Mesendoderm (in vitro differentiated cells): ENCODE measurements at regions not wholly inside any gene's neighbourhood (a gene's known extent, or its start where the extent isn't known, plus 50 kb on each side); places are given as distances from the start of the nearest gene placed in this dataset.

ENCODE experiments used
- DNase-seq: peaks from one replicate; pipeline ENCODE4 v3.0.0; 2013
- H2AK5ac ChIP-seq: 2 replicates; pipeline ENCODE4 v1.6.1; 2013; ENCODE audit warnings: low read length, inconsistent platforms
- H2BK120ac ChIP-seq: 2 replicates; pipeline ENCODE4 v1.6.1; 2013; ENCODE audit warnings: low read depth, mild to moderate bottlenecking, low read length, moderate library complexity, mixed read lengths
- H2BK15ac ChIP-seq: replicated peaks from 2 replicates; pipeline ENCODE4 v1.6.1; 2013; ENCODE audit warnings: low read depth, mild to moderate bottlenecking, moderate library complexity
- H2BK5ac ChIP-seq: 2 replicates; pipeline ENCODE4 v1.6.1; 2013; ENCODE audit warnings: low read length, inconsistent platforms
- H3K18ac ChIP-seq: 2 replicates; pipeline ENCODE4 v1.6.1; 2013; ENCODE audit warnings: mild to moderate bottlenecking, low read length, mixed read lengths
- H3K23ac ChIP-seq: one replicate; pipeline ENCODE4 v1.6.1; 2013; ENCODE audit warnings: low read length
- H3K27ac ChIP-seq: 2 replicates; pipeline ENCODE4 v1.5.1; 2013; ENCODE audit warnings: low read depth, mild to moderate bottlenecking, inconsistent platforms, low read length, moderate library complexity
- H3K27me3 ChIP-seq: 2 replicates; pipeline ENCODE4 v1.6.1; 2013; ENCODE audit warnings: low read length, control low read depth, mild to moderate bottlenecking, inconsistent platforms; ENCODE audit not compliant: insufficient read depth, poor library complexity
- H3K36me3 ChIP-seq: 2 replicates; pipeline ENCODE4 v1.6.1; 2013; ENCODE audit warnings: low read length, inconsistent platforms; ENCODE audit not compliant: control insufficient read depth, insufficient read depth
- H3K4ac ChIP-seq: one replicate; pipeline ENCODE4 v1.6.1; 2013; ENCODE audit warnings: low read depth, mild to moderate bottlenecking, low read length, moderate library complexity
- H3K4me1 ChIP-seq: 2 replicates; pipeline ENCODE4 v1.6.1; 2013; ENCODE audit warnings: low read depth, low read length, inconsistent platforms; ENCODE audit not compliant: control insufficient read depth
- H3K4me2 ChIP-seq: 2 replicates; pipeline ENCODE4 v1.6.1; 2013; ENCODE audit warnings: low read length
- H3K4me3 ChIP-seq: 2 replicates; pipeline ENCODE4 v1.5.1; 2013; ENCODE audit warnings: mild to moderate bottlenecking, low read length
- H3K56ac ChIP-seq: one replicate; pipeline ENCODE4 v1.6.1; 2013; ENCODE audit warnings: low read length
- H3K79me1 ChIP-seq: 2 replicates; pipeline ENCODE4 v1.6.1; 2013; ENCODE audit warnings: low read length, inconsistent platforms
- H3K79me2 ChIP-seq: 2 replicates; pipeline ENCODE4 v1.6.1; 2013; ENCODE audit warnings: mild to moderate bottlenecking, low read length; ENCODE audit not compliant: control insufficient read depth, insufficient read depth
- H3K9ac ChIP-seq: 2 replicates; pipeline ENCODE4 v1.6.1; 2013; ENCODE audit warnings: low read length, inconsistent platforms
- H4K5ac ChIP-seq: one replicate; pipeline ENCODE4 v1.6.1; 2013; ENCODE audit warnings: low read length
- H4K8ac ChIP-seq: one replicate; pipeline ENCODE4 v1.6.1; 2013; ENCODE audit warnings: low read depth, mild to moderate bottlenecking, control low read depth, low read length, moderate library complexity
- WGBS: extraction: QIAGEN DNeasy Blood & Tissue Kit; methylation state at CpG from one replicate; pipeline ENCODE4 v1.1.7; 2013; ENCODE audit warnings: low lambda C conversion rate, missing lambda C conversion rate; ENCODE audit not compliant: insufficient coverage; ENCODE audit errors: extremely low coverage; 5-methylcytosine and 5-hydroxymethylcytosine counted together

DNA sequence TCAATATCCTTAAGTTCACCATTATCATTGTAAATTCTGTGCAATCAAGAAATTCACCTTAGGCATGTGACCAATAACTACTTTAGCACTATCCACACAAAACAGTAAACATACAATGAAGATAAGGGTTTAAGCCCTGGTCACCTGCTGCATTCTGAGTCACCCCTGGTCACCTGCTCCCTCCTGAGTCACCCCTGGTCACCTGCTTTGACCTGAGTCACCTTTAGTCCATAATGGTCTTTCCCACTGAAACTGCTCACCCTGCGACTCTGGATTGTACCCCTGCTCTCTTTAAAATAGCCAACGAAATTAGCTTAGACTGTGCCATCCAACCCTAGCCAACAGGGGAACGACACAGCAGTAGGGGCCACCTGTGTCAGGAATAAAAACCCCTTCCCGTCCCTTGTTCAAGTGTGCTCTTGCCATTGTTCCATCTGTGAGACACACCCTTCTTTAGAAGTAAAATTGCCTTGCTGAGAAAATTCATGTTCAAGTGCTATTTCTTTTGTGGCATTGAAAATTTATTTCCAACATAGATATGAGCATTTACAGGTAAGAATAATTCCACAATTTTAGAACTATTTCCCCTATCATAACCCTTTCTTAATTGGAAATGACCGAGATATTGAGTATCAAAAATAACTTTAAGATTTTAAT, 902.8 kb downstream of the DSC3 start:
- H3K56ac ChIP-seq = no peak overlapping the region
- no peak overlapping the region for H4K5ac ChIP-seq
- H3K4me3 ChIP-seq = no peak overlapping the region
- no peak overlapping the region for H2BK120ac ChIP-seq
- no peaks in the 10 kb centered on the region for H3K79me1 ChIP-seq
- no peak overlapping the region for H3K4ac ChIP-seq
- no peak overlapping the region for H3K4me2 ChIP-seq
- no CpG with 5 or more reads among the region's 5 CpGs for WGBS
- no peaks in the 10 kb centered on the region for H3K27me3 ChIP-seq
- no peaks in the 10 kb centered on the region for H3K79me2 ChIP-seq
- H3K27ac ChIP-seq = no peak overlapping the region
- no peak overlapping the region for H4K8ac ChIP-seq
- H3K4me1 ChIP-seq = no peaks in the 10 kb centered on the region
- no peak overlapping the region for H2AK5ac ChIP-seq
- DNase-seq = peak; percentile 2
- H3K36me3 ChIP-seq = no peaks in the 10 kb centered on the region
- no peak overlapping the region for H3K9ac ChIP-seq
- H2BK5ac ChIP-seq = no peak overlapping the region
- no peak overlapping the region for H2BK15ac ChIP-seq
- H3K23ac ChIP-seq = no peak overlapping the region
- H3K18ac ChIP-seq = no peak overlapping the region

DNA sequence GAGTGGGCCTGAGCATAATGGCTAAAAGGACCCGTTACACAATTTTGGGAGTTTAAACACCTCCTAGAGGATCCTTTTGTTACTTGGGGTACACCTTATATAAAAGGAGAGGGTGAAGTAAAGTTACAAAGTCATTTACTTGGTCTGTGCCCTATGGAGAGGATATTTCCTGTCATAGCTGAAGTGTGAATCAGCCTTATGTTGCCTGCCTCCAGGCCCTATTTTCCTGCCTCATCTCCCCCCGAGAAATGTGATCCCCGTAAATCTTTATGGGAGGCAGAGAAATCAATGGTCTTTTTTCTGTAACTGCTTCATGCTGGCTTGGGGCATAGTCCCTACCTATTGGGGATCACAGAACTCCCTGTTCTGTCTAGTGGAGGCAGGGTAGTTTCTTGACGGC, 906.6 kb downstream of the DSC3 start:
- no peaks in the 10 kb centered on the region for H3K4me1 ChIP-seq
- H2BK15ac ChIP-seq = no peak overlapping the region
- H3K27ac ChIP-seq = no peak overlapping the region
- no peak overlapping the region for H3K4me3 ChIP-seq
- H3K36me3 ChIP-seq = no peaks in the 10 kb centered on the region
- no peak overlapping the region for H3K18ac ChIP-seq
- no CpG with 5 or more reads among the region's 4 CpGs for WGBS
- no peak overlapping the region for H4K8ac ChIP-seq
- no peak overlapping the region for H4K5ac ChIP-seq
- H2AK5ac ChIP-seq = no peak overlapping the region
- no peaks in the 10 kb centered on the region for H3K79me1 ChIP-seq
- no peak overlapping the region for H3K4me2 ChIP-seq
- no peak overlapping the region for H3K4ac ChIP-seq
- no peak overlapping the region for H2BK5ac ChIP-seq
- H3K23ac ChIP-seq = no peak overlapping the region
- no peak for DNase-seq
- H2BK120ac ChIP-seq = no peak overlapping the region
- H3K56ac ChIP-seq = no peak overlapping the region
- no peaks in the 10 kb centered on the region for H3K79me2 ChIP-seq
- no peaks in the 10 kb centered on the region for H3K27me3 ChIP-seq
- H3K9ac ChIP-seq = no peak overlapping the region

DNA sequence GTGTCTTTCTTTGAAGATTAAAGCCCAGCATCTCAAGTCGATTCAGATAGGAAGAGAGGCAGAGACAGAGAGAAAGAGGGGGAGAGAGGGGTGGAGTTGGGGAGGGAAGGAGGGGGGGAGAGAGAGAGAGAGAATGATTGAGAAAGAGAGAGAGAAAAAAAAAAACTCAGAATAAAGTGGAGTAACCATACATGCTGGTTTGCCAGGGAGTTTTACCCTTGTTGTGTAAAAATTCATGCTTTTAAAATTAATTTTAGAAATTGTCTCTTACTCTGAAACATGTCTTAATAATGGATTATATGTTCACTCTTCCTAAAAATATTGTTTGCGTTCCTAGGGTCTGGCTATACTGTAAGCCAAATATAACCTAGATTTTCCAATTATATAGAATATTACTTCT, 908.5 kb downstream of the DSC3 start:
- Histone ChIP-seq H3K27me3 (no peaks in the 10 kb centered on the region), H3K4me1 (no peaks in the 10 kb centered on the region), H4K5ac (no peak overlapping the region), H3K4me3 (no peak overlapping the region), H3K79me1 (no peaks in the 10 kb centered on the region), H3K23ac (no peak overlapping the region), H2BK120ac (no peak overlapping the region), H3K4ac (no peak overlapping the region), H2BK15ac (no peak overlapping the region), H3K56ac (no peak overlapping the region), H2BK5ac (no peak overlapping the region), H2AK5ac (no peak overlapping the region), H3K36me3 (no peaks in the 10 kb centered on the region), H3K27ac (no peak overlapping the region), H3K18ac (no peak overlapping the region), H3K4me2 (no peak overlapping the region), H3K9ac (no peak overlapping the region), H3K79me2 (no peaks in the 10 kb centered on the region), H4K8ac (no peak overlapping the region)
- no peak for DNase-seq
- WGBS = no CpG with 5 or more reads among the region's 2 CpGs

DNA sequence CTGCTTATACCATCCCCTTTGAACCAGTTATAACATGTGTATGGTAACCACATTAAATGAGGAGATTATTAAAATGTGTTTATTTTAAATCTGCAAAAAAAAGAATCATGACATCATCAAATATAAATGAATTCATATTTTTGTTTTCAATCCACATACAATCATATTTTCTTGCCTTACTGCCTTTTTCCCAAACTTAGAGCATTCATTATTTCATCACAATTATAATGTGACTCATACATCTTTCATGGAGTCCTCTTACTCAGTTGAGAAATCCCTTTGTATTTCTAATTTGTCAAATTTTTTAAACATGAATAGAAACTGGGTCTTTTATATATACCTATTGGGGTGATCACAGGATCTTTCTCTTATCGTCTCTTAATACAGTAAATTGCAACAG, 909.6 kb downstream of the DSC3 start:
- Histone ChIP-seq H3K27me3 (no peaks in the 10 kb centered on the region), H2BK120ac (no peak overlapping the region), H2BK15ac (no peak overlapping the region), H3K4me2 (no peak overlapping the region), H4K5ac (no peak overlapping the region), H3K18ac (no peak overlapping the region), H3K27ac (no peak overlapping the region), H3K4me3 (no peak overlapping the region), H3K9ac (no peak overlapping the region), H2AK5ac (no peak overlapping the region), H3K4ac (no peak overlapping the region), H3K79me2 (no peaks in the 10 kb centered on the region), H3K56ac (no peak overlapping the region), H3K36me3 (no peaks in the 10 kb centered on the region), H3K4me1 (no peaks in the 10 kb centered on the region), H3K23ac (no peak overlapping the region), H3K79me1 (no peaks in the 10 kb centered on the region), H2BK5ac (no peak overlapping the region), H4K8ac (no peak overlapping the region)
- DNase-seq = no peak
- whole genome bisulfite sequencing = no CpG with 5 or more reads among the region's 1 CpG

DNA sequence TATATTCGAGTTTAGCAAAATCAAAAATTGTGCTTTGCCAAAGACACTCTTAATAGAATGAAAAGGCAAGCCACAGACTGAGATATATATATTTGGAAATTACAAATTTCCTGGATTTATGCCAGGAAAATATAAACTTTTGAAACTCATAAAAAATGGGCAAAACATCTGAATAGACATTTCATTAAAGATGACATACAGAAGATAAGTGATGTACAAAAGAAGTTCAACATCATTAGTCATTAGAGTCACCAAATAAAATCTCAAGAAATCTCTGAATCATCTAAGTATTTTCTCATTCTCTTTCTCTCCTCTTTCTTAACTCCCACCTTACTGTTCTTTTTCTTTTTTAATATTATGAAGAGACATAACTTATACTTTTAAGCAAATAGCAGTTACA, 921.1 kb downstream of the DSC3 start:
- Histone ChIP-seq H3K79me2 (no peaks in the 10 kb centered on the region), H3K9ac (no peak overlapping the region), H3K4ac (no peak overlapping the region), H4K8ac (no peak overlapping the region), H3K18ac (no peak overlapping the region), H3K4me2 (no peak overlapping the region), H2AK5ac (no peak overlapping the region), H3K56ac (no peak overlapping the region), H3K23ac (no peak overlapping the region), H4K5ac (no peak overlapping the region), H3K27ac (no peak overlapping the region), H2BK5ac (no peak overlapping the region), H3K4me3 (no peak overlapping the region), H3K36me3 (no peaks in the 10 kb centered on the region), H3K79me1 (no peaks in the 10 kb centered on the region), H3K4me1 (no peaks in the 10 kb centered on the region), H2BK120ac (no peak overlapping the region), H2BK15ac (no peak overlapping the region), H3K27me3 (no peaks in the 10 kb centered on the region)
- DNase-seq = no peak
- WGBS = no CpG with 5 or more reads among the region's 1 CpG

DNA sequence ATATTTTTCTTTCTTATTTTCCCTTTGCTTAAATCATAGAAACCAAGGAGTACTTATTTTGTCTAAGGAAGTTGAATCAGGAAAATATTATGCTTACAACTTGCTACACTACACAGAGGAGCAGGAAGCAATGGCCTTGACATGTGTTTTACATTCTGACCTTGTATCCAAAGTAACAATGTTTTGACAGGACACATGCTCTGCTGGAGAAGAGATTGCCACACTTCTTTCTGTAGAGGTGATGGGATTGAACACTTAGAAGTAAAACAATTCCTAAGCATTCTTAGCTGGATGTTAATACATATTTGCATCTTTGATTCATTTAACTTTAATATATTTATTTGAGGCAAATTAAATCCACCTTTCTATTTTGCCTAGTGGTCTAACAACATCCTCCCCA, 929.1 kb downstream of the DSC3 start:
- H3K4me2 ChIP-seq = no peak overlapping the region
- no peaks in the 10 kb centered on the region for H3K79me1 ChIP-seq

More for the DNA sequence above, 929.1 kb downstream of the DSC3 start:
- H3K36me3 ChIP-seq = no peaks in the 10 kb centered on the region
- H3K79me2 ChIP-seq = no peaks in the 10 kb centered on the region
- H2BK15ac ChIP-seq = no peak overlapping the region
- H3K27me3 ChIP-seq = no peaks in the 10 kb centered on the region
- no peak overlapping the region for H3K56ac ChIP-seq
- H3K27ac ChIP-seq = no peak overlapping the region
- H3K18ac ChIP-seq = no peak overlapping the region
- H4K8ac ChIP-seq = no peak overlapping the region
- no peak overlapping the region for H2BK120ac ChIP-seq
- no peaks in the 10 kb centered on the region for H3K4me1 ChIP-seq
- H3K23ac ChIP-seq = no peak overlapping the region
- no peak overlapping the region for H3K9ac ChIP-seq
- no peak for DNase-seq
- H2BK5ac ChIP-seq = no peak overlapping the region
- no peak overlapping the region for H4K5ac ChIP-seq
- H3K4ac ChIP-seq = no peak overlapping the region
- no peak overlapping the region for H2AK5ac ChIP-seq
- H3K4me3 ChIP-seq = no peak overlapping the region
